ENCODE measurements at regions not wholly inside any gene's neighbourhood (a gene's known extent, or its start where the extent isn't known, plus 50 kb on each side); places are given as distances from the start of the nearest gene placed in this dataset.

DNA sequence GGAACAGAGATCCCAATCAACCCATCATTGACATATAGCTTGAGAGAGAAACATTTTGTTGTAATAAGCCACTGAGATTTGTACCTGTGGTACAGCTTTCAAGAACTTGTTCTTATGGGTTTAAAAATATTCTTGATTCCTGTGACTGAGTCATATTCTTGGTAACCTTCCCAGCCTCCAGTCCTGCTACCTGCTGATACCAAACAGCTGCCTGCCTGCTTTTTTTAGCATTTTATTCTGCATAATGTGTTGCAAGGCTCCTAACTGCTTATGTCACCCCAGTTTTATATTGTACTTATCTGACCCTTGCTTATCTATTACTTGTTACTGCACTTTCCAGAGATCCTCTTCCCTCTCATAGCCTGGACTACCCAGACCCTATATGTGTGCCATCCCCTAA is 349.3 kb upstream of the SOX2 start:
- TF ChIP-seq, protein P1, sequence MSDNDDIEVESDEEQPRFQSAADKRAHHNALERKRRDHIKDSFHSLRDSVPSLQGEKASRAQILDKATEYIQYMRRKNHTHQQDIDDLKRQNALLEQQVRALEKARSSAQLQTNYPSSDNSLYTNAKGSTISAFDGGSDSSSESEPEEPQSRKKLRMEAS (IDR thresholded peaks at IDR 0.05): no peak
- TF ChIP-seq, protein P2, sequence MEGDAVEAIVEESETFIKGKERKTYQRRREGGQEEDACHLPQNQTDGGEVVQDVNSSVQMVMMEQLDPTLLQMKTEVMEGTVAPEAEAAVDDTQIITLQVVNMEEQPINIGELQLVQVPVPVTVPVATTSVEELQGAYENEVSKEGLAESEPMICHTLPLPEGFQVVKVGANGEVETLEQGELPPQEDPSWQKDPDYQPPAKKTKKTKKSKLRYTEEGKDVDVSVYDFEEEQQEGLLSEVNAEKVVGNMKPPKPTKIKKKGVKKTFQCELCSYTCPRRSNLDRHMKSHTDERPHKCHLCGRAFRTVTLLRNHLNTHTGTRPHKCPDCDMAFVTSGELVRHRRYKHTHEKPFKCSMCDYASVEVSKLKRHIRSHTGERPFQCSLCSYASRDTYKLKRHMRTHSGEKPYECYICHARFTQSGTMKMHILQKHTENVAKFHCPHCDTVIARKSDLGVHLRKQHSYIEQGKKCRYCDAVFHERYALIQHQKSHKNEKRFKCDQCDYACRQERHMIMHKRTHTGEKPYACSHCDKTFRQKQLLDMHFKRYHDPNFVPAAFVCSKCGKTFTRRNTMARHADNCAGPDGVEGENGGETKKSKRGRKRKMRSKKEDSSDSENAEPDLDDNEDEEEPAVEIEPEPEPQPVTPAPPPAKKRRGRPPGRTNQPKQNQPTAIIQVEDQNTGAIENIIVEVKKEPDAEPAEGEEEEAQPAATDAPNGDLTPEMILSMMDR (IDR thresholded peaks at IDR 0.05; ENCODE audit: low read depth, low read length, missing input control): no peak
- TF ChIP-seq EGR1 (IDR thresholded peaks at IDR 0.05; ENCODE audit: low read depth in 2 of 2) (no peak), JUND (IDR thresholded peaks at IDR 0.05) (no peak)
- TF ChIP-seq, protein P3, sequence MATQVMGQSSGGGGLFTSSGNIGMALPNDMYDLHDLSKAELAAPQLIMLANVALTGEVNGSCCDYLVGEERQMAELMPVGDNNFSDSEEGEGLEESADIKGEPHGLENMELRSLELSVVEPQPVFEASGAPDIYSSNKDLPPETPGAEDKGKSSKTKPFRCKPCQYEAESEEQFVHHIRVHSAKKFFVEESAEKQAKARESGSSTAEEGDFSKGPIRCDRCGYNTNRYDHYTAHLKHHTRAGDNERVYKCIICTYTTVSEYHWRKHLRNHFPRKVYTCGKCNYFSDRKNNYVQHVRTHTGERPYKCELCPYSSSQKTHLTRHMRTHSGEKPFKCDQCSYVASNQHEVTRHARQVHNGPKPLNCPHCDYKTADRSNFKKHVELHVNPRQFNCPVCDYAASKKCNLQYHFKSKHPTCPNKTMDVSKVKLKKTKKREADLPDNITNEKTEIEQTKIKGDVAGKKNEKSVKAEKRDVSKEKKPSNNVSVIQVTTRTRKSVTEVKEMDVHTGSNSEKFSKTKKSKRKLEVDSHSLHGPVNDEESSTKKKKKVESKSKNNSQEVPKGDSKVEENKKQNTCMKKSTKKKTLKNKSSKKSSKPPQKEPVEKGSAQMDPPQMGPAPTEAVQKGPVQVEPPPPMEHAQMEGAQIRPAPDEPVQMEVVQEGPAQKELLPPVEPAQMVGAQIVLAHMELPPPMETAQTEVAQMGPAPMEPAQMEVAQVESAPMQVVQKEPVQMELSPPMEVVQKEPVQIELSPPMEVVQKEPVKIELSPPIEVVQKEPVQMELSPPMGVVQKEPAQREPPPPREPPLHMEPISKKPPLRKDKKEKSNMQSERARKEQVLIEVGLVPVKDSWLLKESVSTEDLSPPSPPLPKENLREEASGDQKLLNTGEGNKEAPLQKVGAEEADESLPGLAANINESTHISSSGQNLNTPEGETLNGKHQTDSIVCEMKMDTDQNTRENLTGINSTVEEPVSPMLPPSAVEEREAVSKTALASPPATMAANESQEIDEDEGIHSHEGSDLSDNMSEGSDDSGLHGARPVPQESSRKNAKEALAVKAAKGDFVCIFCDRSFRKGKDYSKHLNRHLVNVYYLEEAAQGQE (IDR thresholded peaks at IDR 0.05): no peak
